ENCODE measurements at regions not wholly inside any gene's neighbourhood (a gene's known extent, or its start where the extent isn't known, plus 50 kb on each side); places are given as distances from the start of the nearest gene placed in this dataset.
A peak's percentile ranks its signal among the peaks of the same experiment; 100 is the strongest.

DNA sequence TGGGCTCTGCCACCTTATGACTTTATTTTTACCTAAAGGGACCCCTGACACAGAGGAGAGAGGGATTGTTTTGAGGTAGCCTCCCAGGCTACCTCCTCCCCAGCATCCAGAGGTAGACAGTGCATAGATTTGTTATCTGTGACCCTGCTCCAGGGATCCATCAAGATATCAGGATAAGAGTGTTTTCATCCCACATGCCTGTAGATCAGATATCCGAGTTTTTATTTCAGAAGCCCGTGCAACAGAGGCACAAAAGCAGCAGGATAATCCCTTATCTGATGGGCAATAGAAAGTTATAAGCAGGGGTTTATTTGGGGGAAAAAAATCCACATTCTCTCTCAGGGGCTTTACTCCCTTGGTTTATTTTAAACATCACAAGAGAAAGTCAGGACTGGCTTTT is 117.0 kb upstream of the RPH3A start:
- TF ChIP-seq CTCF (IDR thresholded peaks at IDR 0.05; ENCODE audit: borderline replicate concordance, extremely low read depth, insufficient read depth) = no peak
- FAIRE-seq (no peak), DNase-seq (no peak)
- Histone ChIP-seq H3K9ac (ENCODE audit: low read length in 3 of 3) (no peak overlapping the region), H3K9me3 (ENCODE audit: control insufficient read depth in 2 of 3, insufficient read depth in 1 of 3, low read length in 3 of 3) (no peaks in the 10 kb centered on the region), H3K4me3 (ENCODE audit: low read length in 3 of 3) (no peak overlapping the region), H3K36me3 (ENCODE audit: control insufficient read depth in 2 of 3, insufficient read depth in 3 of 3, low read length in 3 of 3) (no peaks in the 10 kb centered on the region), H3K27me3 (ENCODE audit: control insufficient read depth, insufficient read depth, low read length) (no peaks in the 10 kb centered on the region), H3K27ac (ENCODE audit: low read depth in 2 of 2, low read length in 2 of 2) (no peak overlapping the region), H3K4me1 (ENCODE audit: control insufficient read depth in 2 of 3, insufficient read depth in 2 of 3, low read depth in 1 of 3, low read length in 3 of 3) (no peaks in the 10 kb centered on the region)
- intact Hi-C loops (cut with DNase I) = no loop called here

DNA sequence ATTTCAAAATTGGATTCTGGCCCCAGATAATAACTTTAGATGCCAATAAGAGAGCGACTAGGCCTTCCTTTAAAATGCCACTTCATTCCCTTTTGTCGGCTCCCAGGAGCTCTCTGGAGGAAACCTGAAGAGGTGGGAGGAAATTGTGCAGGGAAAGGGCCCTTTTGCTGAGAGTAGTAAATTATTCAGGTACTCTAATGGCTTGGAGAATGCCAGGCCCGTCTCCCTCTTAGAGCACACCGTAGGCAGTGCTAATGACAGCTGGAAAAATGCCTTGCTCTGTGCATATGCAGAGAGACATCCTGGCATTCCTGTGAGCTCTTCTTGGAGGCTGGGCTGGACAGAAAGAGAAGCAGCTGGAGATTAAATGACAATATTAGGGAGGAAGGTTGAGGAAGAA is 115.0 kb upstream of the RPH3A start:
- intact Hi-C loops (cut with DNase I) = no loop called here
- Histone ChIP-seq H3K4me3 (ENCODE audit: low read length in 3 of 3) (no peak overlapping the region), H3K27ac (ENCODE audit: low read depth in 2 of 2, low read length in 2 of 2) (no peak overlapping the region), H3K27me3 (ENCODE audit: control insufficient read depth, insufficient read depth, low read length) (no peaks in the 10 kb centered on the region), H3K9me3 (ENCODE audit: control insufficient read depth in 2 of 3, insufficient read depth in 1 of 3, low read length in 3 of 3) (no peaks in the 10 kb centered on the region), H3K36me3 (ENCODE audit: control insufficient read depth in 2 of 3, insufficient read depth in 3 of 3, low read length in 3 of 3) (no peaks in the 10 kb centered on the region), H3K9ac (ENCODE audit: low read length in 3 of 3) (no peak overlapping the region), H3K4me1 (ENCODE audit: control insufficient read depth in 2 of 3, insufficient read depth in 2 of 3, low read depth in 1 of 3, low read length in 3 of 3) (no peaks in the 10 kb centered on the region)
- no peak for TF ChIP-seq CTCF (IDR thresholded peaks at IDR 0.05; ENCODE audit: borderline replicate concordance, extremely low read depth, insufficient read depth)
- DNase-seq (peak in 3 of 5 donors; percentile 12 to 30 (median 16)), FAIRE-seq (no peak)

- H3K27me3 ChIP-seq (ENCODE audit: control insufficient read depth, insufficient read depth, low read length) = no peaks in the 10 kb centered on the region
- DNase-seq (no peak), FAIRE-seq (no peak)
- intact Hi-C loops (cut with DNase I) = no loop called here
- H3K27ac ChIP-seq (ENCODE audit: low read depth in 2 of 2, low read length in 2 of 2) = no peak overlapping the region
- no peak for TF ChIP-seq CTCF (IDR thresholded peaks at IDR 0.05; ENCODE audit: borderline replicate concordance, extremely low read depth, insufficient read depth)
- no peak overlapping the region for H3K4me3 ChIP-seq (ENCODE audit: low read length in 3 of 3)
- H3K4me1 ChIP-seq (ENCODE audit: control insufficient read depth in 2 of 3, insufficient read depth in 2 of 3, low read depth in 1 of 3, low read length in 3 of 3) = no peaks in the 10 kb centered on the region
- no peaks in the 10 kb centered on the region for H3K9me3 ChIP-seq (ENCODE audit: control insufficient read depth in 2 of 3, insufficient read depth in 1 of 3, low read length in 3 of 3)
- no peak overlapping the region for H3K9ac ChIP-seq (ENCODE audit: low read length in 3 of 3)
- H3K36me3 ChIP-seq (ENCODE audit: control insufficient read depth in 2 of 3, insufficient read depth in 3 of 3, low read length in 3 of 3) = no peaks in the 10 kb centered on the region
These were observed 114.3 kb upstream of the RPH3A start for GRCh38 chr12:112677050-112677765.

- Histone ChIP-seq H3K27me3 (ENCODE audit: control insufficient read depth, insufficient read depth, low read length) (no peaks in the 10 kb centered on the region), H3K9ac (ENCODE audit: low read length in 3 of 3) (no peak overlapping the region)
- intact Hi-C loops (cut with DNase I) = no loop called here
These were observed 110.6 kb upstream of the RPH3A start for GRCh38 chr12:112680993-112681392.

More at GRCh38 chr12:112680993-112681392, 110.6 kb upstream of the RPH3A start:
- no peaks in the 10 kb centered on the region for H3K36me3 ChIP-seq (ENCODE audit: control insufficient read depth in 2 of 3, insufficient read depth in 3 of 3, low read length in 3 of 3)
- H3K4me1 ChIP-seq (ENCODE audit: control insufficient read depth in 2 of 3, insufficient read depth in 2 of 3, low read depth in 1 of 3, low read length in 3 of 3) = no peaks in the 10 kb centered on the region
- no peak for TF ChIP-seq CTCF (IDR thresholded peaks at IDR 0.05; ENCODE audit: borderline replicate concordance, extremely low read depth, insufficient read depth)
- no peak for FAIRE-seq
- no peak overlapping the region for H3K4me3 ChIP-seq (ENCODE audit: low read length in 3 of 3)
- DNase-seq = no peak
- no peak overlapping the region for H3K27ac ChIP-seq (ENCODE audit: low read depth in 2 of 2, low read length in 2 of 2)
- peaks cover 0 to 2% (median 0%) of the 10 kb centered on the region in 3 donors for H3K9me3 ChIP-seq (ENCODE audit: control insufficient read depth in 2 of 3, insufficient read depth in 1 of 3, low read length in 3 of 3)
